HG02938 (cell line): ENCODE measurements at regions not wholly inside any gene's neighbourhood (a gene's known extent, or its start where the extent isn't known, plus 50 kb on each side); places are given as distances from the start of the nearest gene placed in this dataset.
"Not testable (repeated sequence)": the region's sequence is repeated elsewhere in the genome, so short reads cannot be mapped to it uniquely, and the experiment has no call there.

Experiments used
- ATAC-seq: cut with Tn5 transposase; IDR thresholded peaks from one replicate; pipeline ENCODE4 v1.9.1; 2021; ENCODE audit warnings: mild to moderate bottlenecking, moderate library complexity; ENCODE audit not compliant: unreplicated experiment

DNA sequence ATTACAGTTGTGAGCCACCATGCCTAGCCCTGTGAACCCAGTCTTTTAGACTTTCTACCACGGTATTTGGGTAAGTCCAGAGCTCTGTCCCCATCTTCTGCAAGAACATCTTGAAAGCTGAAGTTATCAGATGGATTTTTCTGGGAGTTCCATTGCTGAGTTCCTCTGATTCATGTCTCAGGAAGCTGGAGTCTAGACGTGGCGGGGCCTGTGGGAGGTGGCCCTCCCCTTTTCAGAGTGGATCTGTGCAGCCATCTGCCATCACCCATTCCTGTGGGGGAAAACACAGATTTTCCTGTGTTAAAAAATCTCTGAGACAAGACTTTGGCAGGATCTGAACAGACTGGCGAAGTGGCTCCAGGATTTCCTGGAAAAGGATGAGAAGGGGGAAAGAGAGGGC lies 234.3 kb downstream of the NPIPA7 start:
- not testable (repeated sequence) for ATAC-seq

DNA sequence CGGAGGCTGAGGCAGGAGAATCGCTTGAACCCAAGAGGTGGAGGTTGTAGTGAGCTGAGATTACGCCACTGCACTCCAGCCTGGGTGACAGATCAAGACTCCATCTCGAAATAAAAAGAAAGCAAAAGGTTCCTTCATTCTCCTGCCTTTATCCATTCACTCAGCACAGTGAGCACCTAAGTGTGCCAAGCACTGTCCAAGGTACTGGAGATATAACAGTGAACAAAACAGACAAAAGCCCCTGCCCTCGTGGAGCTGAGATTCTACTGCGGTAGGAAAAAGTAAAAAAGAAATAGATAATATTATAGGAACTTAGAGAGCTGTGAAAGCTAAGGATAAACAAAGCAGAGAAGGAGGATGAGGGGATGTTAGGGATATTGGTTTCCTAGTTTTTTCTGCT lies 235.5 kb downstream of the NPIPA7 start:
- not testable (repeated sequence) for ATAC-seq

DNA sequence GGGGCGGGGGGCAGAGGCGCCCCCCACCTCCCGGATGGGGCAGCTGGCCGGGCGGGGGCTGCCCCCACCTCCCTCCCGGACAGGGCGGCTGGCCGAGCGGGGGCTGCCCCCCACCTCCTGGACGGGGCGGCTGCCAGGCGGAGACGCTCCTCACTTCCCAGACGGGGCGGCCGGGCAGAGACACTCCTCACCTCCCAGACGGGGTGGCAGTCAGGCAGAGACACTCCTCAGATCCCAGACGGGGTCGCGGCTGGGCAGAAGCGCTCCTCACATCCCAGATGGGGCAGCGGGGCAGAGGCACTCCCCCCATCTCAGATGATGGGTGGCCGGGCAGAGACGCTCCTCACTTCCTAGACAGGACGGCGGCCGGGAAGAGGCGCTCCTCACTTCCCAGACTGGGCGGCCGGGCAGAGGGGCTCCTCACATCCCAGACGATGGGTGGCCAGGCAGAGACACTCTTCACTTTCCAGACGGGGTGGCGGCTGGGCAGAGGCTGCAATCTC lies 240.1 kb downstream of the NPIPA7 start:
- not testable (repeated sequence) for ATAC-seq

DNA sequence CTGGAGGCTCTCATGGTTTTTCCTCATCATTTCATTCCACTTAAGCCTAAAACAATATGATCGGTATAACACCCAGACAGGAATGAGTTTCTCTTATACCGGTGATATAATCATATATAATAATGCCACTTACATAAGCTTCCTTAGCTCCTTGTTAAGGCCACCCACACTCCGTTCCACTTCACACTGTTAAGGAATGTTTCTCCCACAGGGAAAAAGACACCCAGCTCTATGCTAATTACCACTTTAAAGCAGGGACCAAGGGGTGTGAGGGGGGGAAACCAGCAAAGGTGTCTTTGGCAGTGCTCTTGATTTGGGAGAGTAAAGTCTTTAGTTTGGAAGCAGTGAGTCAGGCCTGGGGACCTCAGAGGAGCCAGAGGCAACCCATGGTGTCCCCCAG lies 245.4 kb downstream of the NPIPA7 start:
- not testable (repeated sequence) for ATAC-seq

DNA sequence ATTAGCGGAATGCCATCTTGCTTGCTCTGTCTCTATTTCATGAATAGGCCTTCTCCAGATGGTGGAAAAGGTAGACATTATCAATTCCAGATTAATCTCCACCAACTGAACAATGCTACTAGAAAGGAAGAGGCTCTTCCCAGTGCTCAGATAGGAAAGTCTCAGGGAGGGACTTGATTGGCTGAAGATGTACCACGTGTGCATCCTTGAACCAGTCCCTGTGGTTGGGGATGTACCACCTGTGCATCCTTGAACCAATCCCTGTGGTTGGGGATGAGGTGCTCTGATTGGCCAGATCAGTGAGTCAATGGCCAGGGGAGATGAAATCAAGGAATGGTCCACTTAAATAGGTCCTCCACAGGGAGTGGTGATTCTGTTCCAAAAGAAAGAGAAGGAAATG lies 246.2 kb downstream of the NPIPA7 start:
- not testable (repeated sequence) for ATAC-seq

DNA sequence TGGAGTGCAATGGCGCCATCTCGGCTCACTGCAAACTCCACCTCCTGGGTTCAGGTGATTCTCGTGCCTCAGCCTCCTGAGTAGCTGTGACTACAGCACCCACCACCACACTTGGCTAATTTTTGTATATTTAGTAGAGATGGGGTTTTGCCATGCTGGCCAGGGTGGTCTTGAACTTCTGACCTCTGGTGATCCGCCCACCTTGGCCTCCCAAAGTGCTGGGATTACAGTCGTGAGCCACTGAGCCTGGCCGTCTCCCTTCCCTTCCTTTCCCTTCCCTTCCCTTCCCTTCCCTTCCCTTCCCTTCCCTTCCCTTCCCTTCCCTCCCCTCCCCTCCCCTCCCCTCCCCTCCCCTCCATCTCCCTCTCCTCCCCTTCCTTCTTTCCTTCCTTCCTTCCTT lies 248.9 kb downstream of the NPIPA7 start:
- not testable (repeated sequence) for ATAC-seq

DNA sequence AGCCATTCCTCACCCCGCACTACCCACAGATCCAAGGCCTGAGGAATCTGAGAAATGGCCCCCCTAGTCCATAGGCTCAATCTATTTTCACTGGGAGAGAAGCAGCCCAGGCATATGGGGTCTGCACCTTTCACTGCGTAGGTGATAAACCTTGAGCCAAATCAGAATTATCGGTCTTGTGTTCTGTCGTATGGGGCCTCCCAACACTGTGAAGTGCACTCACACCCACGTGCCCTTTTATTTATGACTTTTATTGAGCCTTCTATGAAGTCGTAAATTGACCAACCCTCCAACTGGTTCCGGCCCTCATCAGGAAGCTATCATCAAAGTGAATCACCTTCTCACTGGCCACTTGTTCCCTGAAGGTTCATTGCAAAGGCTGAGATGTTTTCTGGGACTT lies 259.3 kb downstream of the NPIPA7 start:
- ATAC-seq, result not testable (repeated sequence)

- ATAC-seq, result not testable (repeated sequence)
Measured at GRCh38 chr16:16638714-16639113, 259.8 kb downstream of the NPIPA7 start.

GRCh38 chr16:16643828-16644227 lies 264.9 kb downstream of the NPIPA7 start:
- ATAC-seq, result not testable (repeated sequence)

DNA sequence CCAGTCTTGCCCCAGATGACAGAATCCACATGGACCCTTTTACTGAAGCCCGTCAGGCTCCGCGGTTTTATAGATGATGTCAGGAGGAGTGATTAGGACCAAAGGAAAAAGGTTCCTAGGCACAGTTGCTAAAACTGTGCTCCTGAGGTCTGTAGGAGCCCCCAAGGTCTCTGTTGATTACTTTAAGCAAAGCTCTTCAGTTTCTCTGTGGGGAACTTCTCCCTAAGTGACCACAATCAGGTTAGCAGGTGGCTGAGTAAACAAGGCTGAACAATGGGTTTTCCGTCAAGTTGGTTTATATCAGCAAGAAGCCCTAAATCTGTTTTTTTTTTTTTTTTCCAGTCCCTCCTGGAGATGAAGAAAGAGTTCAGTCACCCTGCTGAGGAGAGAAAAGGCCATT lies 269.1 kb downstream of the NPIPA7 start:
- ATAC-seq, result not testable (repeated sequence)

DNA sequence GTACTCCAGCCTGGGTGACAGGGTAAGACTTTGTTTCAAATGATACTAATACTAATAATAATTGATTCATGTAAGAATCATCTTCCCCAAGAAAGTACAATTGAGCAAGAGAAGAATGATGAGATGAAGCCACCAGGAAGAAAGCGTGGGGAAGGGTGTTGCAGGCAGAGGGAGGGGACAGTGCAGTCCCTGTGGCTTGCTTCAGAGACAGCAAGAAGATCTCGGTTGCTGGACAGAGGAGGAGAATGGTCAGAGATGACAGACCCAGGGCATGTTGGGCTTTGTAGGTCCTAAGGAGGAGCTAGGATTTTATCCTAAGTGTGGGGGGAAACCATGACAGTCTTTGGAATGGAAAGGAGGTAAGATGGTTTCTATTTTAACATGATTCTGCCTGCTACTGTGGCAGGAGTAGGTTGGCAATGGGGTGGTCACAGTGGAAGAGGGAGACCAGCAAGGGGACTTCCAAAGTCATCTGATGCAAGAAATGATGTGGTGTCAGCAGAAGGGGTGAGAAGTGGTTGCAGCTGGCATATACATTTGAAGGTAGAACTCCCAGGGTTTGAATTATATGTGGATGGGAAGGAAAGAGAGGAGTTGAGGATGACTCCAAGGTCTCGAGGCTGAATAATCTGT lies 293.4 kb downstream of the NPIPA7 start:
- ATAC-seq, result not testable (repeated sequence)

DNA sequence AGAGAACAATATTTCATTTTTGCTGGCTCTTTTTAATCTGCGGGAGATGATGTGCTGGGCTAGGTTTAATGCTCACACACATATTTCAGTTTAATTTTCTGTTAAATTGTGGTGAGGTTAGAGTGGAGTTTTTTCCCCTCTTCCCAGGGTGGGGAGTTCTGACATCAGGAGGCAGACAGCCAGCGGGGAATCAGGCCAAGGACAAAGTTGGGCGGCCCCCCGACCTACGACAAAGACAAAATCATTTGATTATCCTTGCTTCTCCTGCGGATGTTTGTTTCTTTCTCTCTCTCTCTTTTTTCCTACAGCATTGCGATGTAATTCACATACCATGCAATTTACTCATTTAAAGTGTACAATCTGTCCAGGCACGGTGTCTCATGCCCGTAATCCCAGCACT lies 295.9 kb downstream of the NPIPA7 start:
- not testable (repeated sequence) for ATAC-seq

GRCh38 chr16:16721849-16722248 lies 342.9 kb downstream of the NPIPA7 start:
- not testable (repeated sequence) for ATAC-seq

DNA sequence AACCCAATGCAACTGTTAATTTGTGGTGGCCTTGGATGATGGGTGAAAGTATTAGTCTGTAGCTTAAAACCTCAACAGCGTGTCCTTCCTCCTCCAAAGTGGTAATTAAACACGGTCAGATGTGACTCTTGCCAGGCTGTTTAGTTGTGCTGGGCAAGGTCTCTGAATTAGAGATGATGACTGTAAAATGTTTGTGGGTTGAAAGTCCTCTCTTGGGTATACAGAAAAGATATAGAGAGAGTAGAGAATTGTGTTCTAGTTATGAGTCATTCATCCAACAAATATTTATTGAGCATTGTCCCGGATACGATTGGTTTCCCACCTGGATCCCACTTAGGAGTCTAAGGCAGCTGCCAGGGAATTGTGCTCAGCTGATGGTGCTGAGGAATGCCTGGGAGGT lies 343.7 kb downstream of the NPIPA7 start:
- not testable (repeated sequence) for ATAC-seq

GRCh38 chr16:16723819-16724519 lies 345.0 kb downstream of the NPIPA7 start:
- not testable (repeated sequence) for ATAC-seq

- ATAC-seq, result not testable (repeated sequence)
Measured at GRCh38 chr16:16727048-16727447, 348.1 kb downstream of the NPIPA7 start.

GRCh38 chr16:16742573-16742972 lies 363.6 kb downstream of the NPIPA7 start:
- ATAC-seq, result not testable (repeated sequence)

- not testable (repeated sequence) for ATAC-seq
Measured at GRCh38 chr16:16754992-16755667, 376.2 kb downstream of the NPIPA7 start.

DNA sequence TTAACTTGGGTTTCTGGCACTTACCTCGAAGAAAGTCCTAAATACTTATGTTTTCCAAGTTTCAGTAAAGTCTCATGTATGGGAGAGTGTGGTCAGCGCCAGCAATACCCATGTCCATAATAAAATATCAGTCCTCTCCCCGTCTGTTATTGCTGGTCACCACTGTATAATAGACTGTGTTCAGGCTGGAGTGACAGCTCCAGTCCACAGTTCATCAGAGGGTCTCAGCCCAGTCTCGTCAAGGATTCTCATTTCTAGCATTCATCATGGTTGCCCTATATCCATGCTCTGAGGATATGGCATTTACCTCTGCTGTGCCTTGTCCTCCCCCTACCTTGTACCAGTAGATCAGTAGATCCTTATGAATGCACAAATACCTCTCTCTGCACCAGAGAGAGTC lies 384.5 kb downstream of the NPIPA7 start:
- no peak for ATAC-seq

- ATAC-seq, result not testable (repeated sequence)
Measured at GRCh38 chr16:16770717-16771116, 391.8 kb downstream of the NPIPA7 start.

- no peak for ATAC-seq
Measured at GRCh38 chr16:16774389-16774788, 395.4 kb downstream of the NPIPA7 start.

GRCh38 chr16:16778332-16778731 lies 399.4 kb downstream of the NPIPA7 start:
- ATAC-seq, result no peak
